Testis (tissue), 2 donors: ENCODE measurements at regions not wholly inside any gene's neighbourhood (a gene's known extent, or its start where the extent isn't known, plus 50 kb on each side); places are given as distances from the start of the nearest gene placed in this dataset.

Experiments
- CTCF ChIP-seq, 3 experiments: fragments of 450-650 bp in 2 of 3; fragments of 200-600 bp in 1 of 3; sonication (generic) in 1 of 3; IDR thresholded peaks; one replicate each; pipeline ENCODE4 v1.5.1; 2016 to 2019; ENCODE audit warnings: antibody characterized with exemption in 3 of 3, mild to moderate bottlenecking in 2 of 3, moderate library complexity in 1 of 3
- POLR2A ChIP-seq: fragments of 450-650 bp; IDR thresholded peaks from one replicate; pipeline ENCODE4 v1.6.1; 2017; ENCODE audit warnings: antibody characterized with exemption, mild to moderate bottlenecking, moderate library complexity

- TF ChIP-seq POLR2A (no peak), CTCF (IDR thresholded peaks at IDR 0.05) (no peak)
Observed at GRCh38 chr1:11354893-11355553, 82.0 kb downstream of the UBIAD1 start.
